NCI-H446 (cell line): ENCODE measurements at regions not wholly inside any gene's neighbourhood (a gene's known extent, or its start where the extent isn't known, plus 50 kb on each side); places are given as distances from the start of the nearest gene placed in this dataset.
"Not testable (repeated sequence)": the region's sequence is repeated elsewhere in the genome, so short reads cannot be mapped to it uniquely, and the experiment has no call there.

Source experiments
- DNase-seq, 2 experiments: peaks; one replicate each; lab custom pipeline; 2025; lab: John Stamatoyannopoulos, UW

- DNase-seq: no peak
Measured at GRCh38 chr10:3659203-3659917, 125.6 kb downstream of the KLF6 start.

- DNase-seq: no peak
Measured at GRCh38 chr10:3658766-3659165, 126.2 kb downstream of the KLF6 start.

- no peak for DNase-seq
Measured at GRCh38 chr10:3656214-3656613, 128.8 kb downstream of the KLF6 start.

GRCh38 chr10:3655528-3655927 lies 129.5 kb downstream of the KLF6 start:
- no peak for DNase-seq

GRCh38 chr10:3654980-3655379 lies 130.0 kb downstream of the KLF6 start:
- DNase-seq: no peak

GRCh38 chr10:3654496-3654895 lies 130.5 kb downstream of the KLF6 start:
- DNase-seq: no peak

- DNase-seq: not testable (repeated sequence)
Measured at GRCh38 chr10:3653303-3653702, 131.7 kb downstream of the KLF6 start.

- DNase-seq: no peak
Measured at GRCh38 chr10:3652886-3653285, 132.1 kb downstream of the KLF6 start.

GRCh38 chr10:3651969-3652653 lies 132.9 kb downstream of the KLF6 start:
- DNase-seq: no peak

- no peak for DNase-seq
Measured at GRCh38 chr10:3648576-3648975, 136.4 kb downstream of the KLF6 start.

GRCh38 chr10:3648170-3648569 lies 136.8 kb downstream of the KLF6 start:
- no peak for DNase-seq

GRCh38 chr10:3647074-3647473 lies 137.9 kb downstream of the KLF6 start:
- DNase-seq: no peak

- no peak for DNase-seq
Measured at GRCh38 chr10:3645406-3645805, 139.6 kb downstream of the KLF6 start.

GRCh38 chr10:3640816-3641215 lies 144.2 kb downstream of the KLF6 start:
- DNase-seq: no peak

- no peak for DNase-seq
Measured at GRCh38 chr10:3639546-3639945, 145.5 kb downstream of the KLF6 start.

- no peak for DNase-seq
Measured at GRCh38 chr10:3636356-3637181, 148.4 kb downstream of the KLF6 start.

- no peak for DNase-seq
Measured at GRCh38 chr10:3635697-3636096, 149.3 kb downstream of the KLF6 start.

- no peak for DNase-seq
Measured at GRCh38 chr10:3635211-3635671, 149.8 kb downstream of the KLF6 start.

- DNase-seq: not testable (repeated sequence)
Measured at GRCh38 chr10:3634646-3635045, 150.4 kb downstream of the KLF6 start.

- DNase-seq: no peak
Measured at GRCh38 chr10:3631701-3632330, 153.2 kb downstream of the KLF6 start.

- no peak for DNase-seq
Measured at GRCh38 chr10:3631291-3631690, 153.7 kb downstream of the KLF6 start.
